Left lung (tissue), 4 donors: ENCODE measurements at regions not wholly inside any gene's neighbourhood (a gene's known extent, or its start where the extent isn't known, plus 50 kb on each side); places are given as distances from the start of the nearest gene placed in this dataset.

Source experiments
- ATAC-seq: fragments of 200-7000 bp; cut with Tn5 transposase; one replicate; pipeline ENCODE4 v1.9.1; 2020; ENCODE audit warnings: moderate library complexity
- DNase-seq, 4 donors: peaks; one replicate each; pipeline ENCODE4 v3.0.0-alpha.2; 2013 to 2020
- H3K27ac ChIP-seq, 2 donors: fragments of 200-600 bp; sonication (generic) in 1 of 2; one replicate each; pipeline versions ENCODE4 v1.5.0 to v1.8.0; 2020 to 2021
- H3K27me3 ChIP-seq, 2 donors: fragments of 200-600 bp; sonication (generic) in 1 of 2; one replicate each; pipeline versions ENCODE4 v1.5.0 to v1.8.0; 2020 to 2021
- H3K36me3 ChIP-seq, 2 donors: fragments of 200-600 bp; sonication (generic) in 1 of 2; one replicate each; pipeline versions ENCODE4 v1.5.0 to v1.8.0; 2020 to 2021
- H3K4me1 ChIP-seq, 2 donors: fragments of 200-600 bp; one replicate each; pipeline ENCODE4 v1.8.0; 2021
- H3K4me3 ChIP-seq, 2 donors: fragments of 200-600 bp; sonication (generic) in 1 of 2; one replicate each; pipeline versions ENCODE4 v1.5.0 to v1.8.0; 2020 to 2021; ENCODE audit warnings: mild to moderate bottlenecking in 1 of 2
- H3K9me3 ChIP-seq, 2 donors: fragments of 200-600 bp; sonication (generic) in 1 of 2; one replicate each; pipeline versions ENCODE4 v1.5.0 to v1.8.0; 2020 to 2021
- CTCF ChIP-seq, 2 donors: fragments of 200-600 bp; sonication (generic) in 1 of 2; IDR thresholded peaks; one replicate each; pipeline versions ENCODE4 v1.5.0 to v1.8.0; 2021; ENCODE audit warnings: antibody characterized with exemption in 2 of 2
- intact Hi-C, 2 donors: fragments of 100-400 bp; cut with DNase I; formaldehyde crosslinking; loops; one replicate each; pipeline versions ENCODE4 v1.11.2 to v1.14.2; 2022
- donor health status: DM: no; HTN: yes; CAD: no.
- donor health status: DM: no; HTN: no; CAD: no.

- Histone ChIP-seq H3K36me3 (no peaks in the 10 kb centered on the region), H3K9me3 (peaks cover 0 to 15% of the 10 kb centered on the region in 2 donors), H3K4me1 (no peaks in the 10 kb centered on the region), H3K27ac (no peak overlapping the region), H3K27me3 (no peaks in the 10 kb centered on the region), H3K4me3 (no peak overlapping the region)
- intact Hi-C loops, result loop anchor here in 1 of 2 donors (10.0 kb wide), 1 partner anchor 305 kb away; no protein-coding TSS in a partner anchor
- DNase-seq (no peak), ATAC-seq (no peak)
- no peak for TF ChIP-seq CTCF (IDR thresholded peaks at IDR 0.05)
Measured at GRCh38 chr12:97299847-97300246, 162.8 kb upstream of the RMST start.

GRCh38 chr12:97300431-97300830 is 162.2 kb upstream of the RMST start:
- Histone ChIP-seq H3K27ac (no peak overlapping the region), H3K27me3 (no peaks in the 10 kb centered on the region), H3K4me1 (no peaks in the 10 kb centered on the region), H3K4me3 (no peak overlapping the region), H3K36me3 (no peaks in the 10 kb centered on the region), H3K9me3 (peaks cover 0 to 9% of the 10 kb centered on the region in 2 donors)
- TF ChIP-seq CTCF (IDR thresholded peaks at IDR 0.05), result no peak
- intact Hi-C loops, result loop anchor here in 1 of 2 donors (10.0 kb wide), 1 partner anchor 306 kb away; no protein-coding TSS in a partner anchor
- ATAC-seq, result no peak
- DNase-seq, result no peak

- ATAC-seq, result no peak
- intact Hi-C loops, result loop anchor here in 1 of 2 donors (10.0 kb wide), 1 partner anchor 306 kb away; no protein-coding TSS in a partner anchor
- no peaks in the 10 kb centered on the region for H3K36me3 ChIP-seq
- no peak for DNase-seq
- no peaks in the 10 kb centered on the region for H3K4me1 ChIP-seq
- TF ChIP-seq CTCF (IDR thresholded peaks at IDR 0.05), result no peak
- no peak overlapping the region for H3K4me3 ChIP-seq
- H3K27me3 ChIP-seq, result no peaks in the 10 kb centered on the region
- peaks cover 0 to 4% of the 10 kb centered on the region in 2 donors for H3K9me3 ChIP-seq
- H3K27ac ChIP-seq, result no peak overlapping the region
Measured at GRCh38 chr12:97300891-97301290, 161.7 kb upstream of the RMST start.

- intact Hi-C loops, result loop anchor here in 1 of 2 donors (10.0 kb wide), 1 partner anchor 307 kb away; no protein-coding TSS in a partner anchor
- no peak overlapping the region for H3K27ac ChIP-seq
- TF ChIP-seq CTCF (IDR thresholded peaks at IDR 0.05), result no peak
Measured at GRCh38 chr12:97301576-97301975, 161.0 kb upstream of the RMST start.

GRCh38 chr12:97305651-97306050 is 157.0 kb upstream of the RMST start:
- no peak for DNase-seq
- intact Hi-C loops, result loop anchor here in 1 of 2 donors (10.0 kb wide), 1 partner anchor 311 kb away; no protein-coding TSS in a partner anchor
- TF ChIP-seq CTCF (IDR thresholded peaks at IDR 0.05), result no peak

More at GRCh38 chr12:97301576-97301975, 161.0 kb upstream of the RMST start:
- no peaks in the 10 kb centered on the region for H3K36me3 ChIP-seq
- no peaks in the 10 kb centered on the region for H3K9me3 ChIP-seq
- H3K4me1 ChIP-seq, result peaks cover 0 to 4% of the 10 kb centered on the region in 2 donors
- DNase-seq (no peak), ATAC-seq (no peak)
- no peak overlapping the region for H3K4me3 ChIP-seq
- H3K27me3 ChIP-seq, result no peaks in the 10 kb centered on the region

More at GRCh38 chr12:97305651-97306050, 157.0 kb upstream of the RMST start:
- Histone ChIP-seq H3K4me3 (no peak overlapping the region), H3K4me1 (peaks cover 0 to 4% of the 10 kb centered on the region in 2 donors), H3K9me3 (no peaks in the 10 kb centered on the region), H3K27me3 (no peaks in the 10 kb centered on the region), H3K27ac (no peak overlapping the region), H3K36me3 (no peaks in the 10 kb centered on the region)
- ATAC-seq, result no peak
